ENCODE measurements at regions not wholly inside any gene's neighbourhood (a gene's known extent, or its start where the extent isn't known, plus 50 kb on each side); places are given as distances from the start of the nearest gene placed in this dataset.

DNA sequence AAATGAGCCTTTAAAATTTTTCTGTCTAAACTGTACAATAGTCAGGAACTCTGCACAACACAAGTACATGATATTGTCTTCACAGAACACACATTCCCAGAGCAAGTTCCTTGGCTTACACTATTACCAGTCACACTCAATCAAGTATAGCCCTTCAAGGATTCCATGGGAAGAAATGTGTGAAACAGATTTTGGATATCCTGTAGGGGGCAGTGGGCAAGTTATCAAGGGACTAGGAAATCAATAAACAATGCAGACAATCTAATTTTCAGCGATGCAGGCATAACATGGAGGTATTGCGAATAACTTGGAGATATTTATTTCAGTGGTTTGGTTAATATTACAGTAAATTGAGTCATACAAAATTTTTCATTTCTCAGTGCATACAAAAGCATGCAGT is 1171.5 kb upstream of the NUDT12 start:
- TF ChIP-seq, protein P1, sequence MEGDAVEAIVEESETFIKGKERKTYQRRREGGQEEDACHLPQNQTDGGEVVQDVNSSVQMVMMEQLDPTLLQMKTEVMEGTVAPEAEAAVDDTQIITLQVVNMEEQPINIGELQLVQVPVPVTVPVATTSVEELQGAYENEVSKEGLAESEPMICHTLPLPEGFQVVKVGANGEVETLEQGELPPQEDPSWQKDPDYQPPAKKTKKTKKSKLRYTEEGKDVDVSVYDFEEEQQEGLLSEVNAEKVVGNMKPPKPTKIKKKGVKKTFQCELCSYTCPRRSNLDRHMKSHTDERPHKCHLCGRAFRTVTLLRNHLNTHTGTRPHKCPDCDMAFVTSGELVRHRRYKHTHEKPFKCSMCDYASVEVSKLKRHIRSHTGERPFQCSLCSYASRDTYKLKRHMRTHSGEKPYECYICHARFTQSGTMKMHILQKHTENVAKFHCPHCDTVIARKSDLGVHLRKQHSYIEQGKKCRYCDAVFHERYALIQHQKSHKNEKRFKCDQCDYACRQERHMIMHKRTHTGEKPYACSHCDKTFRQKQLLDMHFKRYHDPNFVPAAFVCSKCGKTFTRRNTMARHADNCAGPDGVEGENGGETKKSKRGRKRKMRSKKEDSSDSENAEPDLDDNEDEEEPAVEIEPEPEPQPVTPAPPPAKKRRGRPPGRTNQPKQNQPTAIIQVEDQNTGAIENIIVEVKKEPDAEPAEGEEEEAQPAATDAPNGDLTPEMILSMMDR (IDR thresholded peaks at IDR 0.05; ENCODE audit: insufficient read depth, low read depth, low read length): no peak
- no peak for TF ChIP-seq EZH2 (IDR thresholded peaks at IDR 0.05; ENCODE audit: insufficient read depth, low read length)

Data from astrocyte (in vitro differentiated cells and primary cell).